Central memory CD4-positive, alpha-beta T cell (primary cell): ENCODE measurements at regions not wholly inside any gene's neighbourhood (a gene's known extent, or its start where the extent isn't known, plus 50 kb on each side); places are given as distances from the start of the nearest gene placed in this dataset.

ENCODE experiments used
- DNase-seq: peaks from one replicate; pipeline ENCODE4 v3.0.0; 2022

DNA sequence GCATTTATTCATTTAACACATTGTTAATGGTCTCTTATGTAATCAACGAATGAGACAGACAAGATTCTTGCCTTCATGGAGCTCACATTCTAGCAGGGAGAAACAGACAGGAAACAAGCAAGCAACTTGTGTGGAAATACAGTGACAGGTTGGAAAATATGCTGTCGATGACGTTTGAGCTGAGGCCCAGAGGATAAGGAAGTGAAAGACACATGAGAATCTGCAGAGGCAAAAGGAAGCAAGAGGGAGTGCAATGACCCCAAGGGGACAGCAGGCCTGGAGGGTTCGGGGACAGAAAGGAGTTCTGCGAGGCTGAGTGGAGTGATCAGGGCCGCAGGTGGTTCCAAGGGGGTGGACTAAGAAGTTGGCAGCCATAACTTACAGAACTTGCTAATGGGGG, 60.6 kb upstream of the AKT3 start:
- DNase-seq: no peak

DNA sequence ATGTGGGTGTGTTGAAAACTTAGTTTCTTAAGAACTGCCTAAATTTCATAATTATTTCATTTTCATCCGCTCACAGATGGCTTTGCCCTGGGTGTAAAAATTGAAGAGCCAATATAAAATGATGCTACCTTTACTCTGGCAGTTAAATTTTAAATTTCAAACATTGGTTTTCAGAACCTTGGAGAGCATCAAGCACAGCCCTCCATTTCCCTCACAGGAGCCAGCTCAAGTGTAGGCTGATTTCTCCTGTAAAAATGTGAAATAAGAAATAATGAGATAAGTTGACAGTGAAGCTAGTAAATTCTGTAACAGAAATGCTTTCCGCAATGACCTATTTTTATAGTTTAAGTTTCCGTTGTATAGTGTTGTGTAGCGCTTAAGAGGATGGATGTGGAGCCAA, 53.9 kb upstream of the AKT3 start:
- no peak for DNase-seq

DNA sequence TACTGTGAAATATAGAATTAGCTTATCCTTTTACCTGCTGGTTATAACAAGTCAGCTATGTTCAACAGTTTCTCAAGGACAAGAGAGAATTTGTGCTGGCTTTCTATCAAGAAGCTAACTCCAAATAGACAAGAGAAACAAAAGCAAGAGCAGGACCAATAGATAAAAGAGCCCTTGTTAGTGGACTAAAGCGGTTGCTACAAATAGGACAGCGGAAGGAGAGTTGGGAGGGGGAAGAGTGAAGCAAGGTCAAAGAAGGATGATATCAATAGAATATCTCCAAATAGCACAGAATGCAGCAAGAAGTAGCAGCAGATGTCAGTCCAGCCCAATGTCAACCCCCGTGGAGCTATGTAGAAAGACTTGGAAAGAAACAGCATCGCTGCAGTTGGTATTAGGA, 53.0 kb upstream of the AKT3 start:
- DNase-seq: no peak

DNA sequence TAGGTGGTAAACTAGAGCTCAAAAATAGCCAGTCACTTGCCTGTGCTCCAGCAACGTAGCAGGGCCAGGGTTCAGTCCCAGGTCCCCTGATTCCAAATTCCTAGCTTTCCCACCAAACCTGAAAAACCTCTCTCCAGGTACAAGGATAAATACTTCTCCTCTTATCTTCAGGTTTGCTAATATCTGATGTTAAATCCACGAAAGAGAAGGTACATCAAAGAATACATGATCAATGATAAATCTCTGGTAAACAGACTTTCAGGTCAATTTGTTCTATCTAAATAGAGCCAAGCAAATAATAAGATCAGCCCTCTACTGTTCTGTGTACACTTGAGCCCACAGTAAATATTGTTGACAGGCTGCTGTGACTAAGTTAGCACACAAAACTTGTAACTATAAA, 52.1 kb upstream of the AKT3 start:
- no peak for DNase-seq
